WTC11 (cell line): ENCODE measurements at regions not wholly inside any gene's neighbourhood (a gene's known extent, or its start where the extent isn't known, plus 50 kb on each side); places are given as distances from the start of the nearest gene placed in this dataset.

ENCODE experiments used
- TEAD1 ChIP-seq: sonication (generic); formaldehyde crosslinking; IDR thresholded peaks from 2 replicates; pipeline ENCODE4 v1.8.0; 2022; ENCODE audit warnings: mild to moderate bottlenecking, missing genetic modification reagents
- TF ChIP-seq, protein P1 (sequence below): fragments of 200-600 bp; IDR thresholded peaks from 2 replicates; pipeline ENCODE4 v1.8.0; 2022; ENCODE audit warnings: antibody characterized with exemption
- TF ChIP-seq, protein P2 (sequence below): sonication (generic); formaldehyde crosslinking; IDR thresholded peaks from 2 replicates; pipeline ENCODE4 v1.8.0; 2022; ENCODE audit warnings: mild to moderate bottlenecking, missing genetic modification reagents
- TF ChIP-seq, protein P3 (sequence below): sonication (generic); formaldehyde crosslinking; IDR thresholded peaks from 2 replicates; pipeline ENCODE4 v1.8.0; 2022; ENCODE audit warnings: mild to moderate bottlenecking, missing genetic modification reagents
- TF ChIP-seq, protein P4 (sequence below): sonication (generic); formaldehyde crosslinking; IDR thresholded peaks from 2 replicates; pipeline ENCODE4 v1.8.1; 2022; ENCODE audit warnings: low read depth, missing genetic modification reagents, borderline replicate concordance

DNA sequence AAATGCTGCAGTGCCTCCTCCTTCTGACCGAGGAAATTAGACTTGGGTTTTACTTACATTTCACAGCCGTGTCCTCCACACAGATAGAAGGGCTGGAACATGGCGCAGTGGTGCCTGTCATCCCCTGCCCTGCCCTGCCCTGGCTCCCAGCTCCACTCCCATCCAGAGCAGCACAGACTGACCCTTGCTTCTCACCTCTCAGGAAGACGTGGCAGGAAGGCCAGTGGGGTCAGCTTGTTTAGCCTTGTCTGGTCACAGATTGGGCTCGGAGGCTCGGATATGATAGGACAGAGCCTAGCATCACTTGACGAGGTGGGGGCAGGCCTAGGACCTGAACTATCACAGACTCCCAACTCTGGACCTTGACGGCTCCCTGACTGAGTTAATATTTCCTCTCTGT, 88.5 kb downstream of the LINGO1 start:
- TF ChIP-seq, protein P1, sequence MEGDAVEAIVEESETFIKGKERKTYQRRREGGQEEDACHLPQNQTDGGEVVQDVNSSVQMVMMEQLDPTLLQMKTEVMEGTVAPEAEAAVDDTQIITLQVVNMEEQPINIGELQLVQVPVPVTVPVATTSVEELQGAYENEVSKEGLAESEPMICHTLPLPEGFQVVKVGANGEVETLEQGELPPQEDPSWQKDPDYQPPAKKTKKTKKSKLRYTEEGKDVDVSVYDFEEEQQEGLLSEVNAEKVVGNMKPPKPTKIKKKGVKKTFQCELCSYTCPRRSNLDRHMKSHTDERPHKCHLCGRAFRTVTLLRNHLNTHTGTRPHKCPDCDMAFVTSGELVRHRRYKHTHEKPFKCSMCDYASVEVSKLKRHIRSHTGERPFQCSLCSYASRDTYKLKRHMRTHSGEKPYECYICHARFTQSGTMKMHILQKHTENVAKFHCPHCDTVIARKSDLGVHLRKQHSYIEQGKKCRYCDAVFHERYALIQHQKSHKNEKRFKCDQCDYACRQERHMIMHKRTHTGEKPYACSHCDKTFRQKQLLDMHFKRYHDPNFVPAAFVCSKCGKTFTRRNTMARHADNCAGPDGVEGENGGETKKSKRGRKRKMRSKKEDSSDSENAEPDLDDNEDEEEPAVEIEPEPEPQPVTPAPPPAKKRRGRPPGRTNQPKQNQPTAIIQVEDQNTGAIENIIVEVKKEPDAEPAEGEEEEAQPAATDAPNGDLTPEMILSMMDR = no peak
- TF ChIP-seq, protein P2, sequence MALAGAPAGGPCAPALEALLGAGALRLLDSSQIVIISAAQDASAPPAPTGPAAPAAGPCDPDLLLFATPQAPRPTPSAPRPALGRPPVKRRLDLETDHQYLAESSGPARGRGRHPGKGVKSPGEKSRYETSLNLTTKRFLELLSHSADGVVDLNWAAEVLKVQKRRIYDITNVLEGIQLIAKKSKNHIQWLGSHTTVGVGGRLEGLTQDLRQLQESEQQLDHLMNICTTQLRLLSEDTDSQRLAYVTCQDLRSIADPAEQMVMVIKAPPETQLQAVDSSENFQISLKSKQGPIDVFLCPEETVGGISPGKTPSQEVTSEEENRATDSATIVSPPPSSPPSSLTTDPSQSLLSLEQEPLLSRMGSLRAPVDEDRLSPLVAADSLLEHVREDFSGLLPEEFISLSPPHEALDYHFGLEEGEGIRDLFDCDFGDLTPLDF (CRISPR knock-in tag) = no peak
- TF ChIP-seq, protein P3, sequence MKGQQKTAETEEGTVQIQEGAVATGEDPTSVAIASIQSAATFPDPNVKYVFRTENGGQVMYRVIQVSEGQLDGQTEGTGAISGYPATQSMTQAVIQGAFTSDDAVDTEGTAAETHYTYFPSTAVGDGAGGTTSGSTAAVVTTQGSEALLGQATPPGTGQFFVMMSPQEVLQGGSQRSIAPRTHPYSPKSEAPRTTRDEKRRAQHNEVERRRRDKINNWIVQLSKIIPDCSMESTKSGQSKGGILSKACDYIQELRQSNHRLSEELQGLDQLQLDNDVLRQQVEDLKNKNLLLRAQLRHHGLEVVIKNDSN (CRISPR knock-in tag) = no peak
- TF ChIP-seq, protein P4, sequence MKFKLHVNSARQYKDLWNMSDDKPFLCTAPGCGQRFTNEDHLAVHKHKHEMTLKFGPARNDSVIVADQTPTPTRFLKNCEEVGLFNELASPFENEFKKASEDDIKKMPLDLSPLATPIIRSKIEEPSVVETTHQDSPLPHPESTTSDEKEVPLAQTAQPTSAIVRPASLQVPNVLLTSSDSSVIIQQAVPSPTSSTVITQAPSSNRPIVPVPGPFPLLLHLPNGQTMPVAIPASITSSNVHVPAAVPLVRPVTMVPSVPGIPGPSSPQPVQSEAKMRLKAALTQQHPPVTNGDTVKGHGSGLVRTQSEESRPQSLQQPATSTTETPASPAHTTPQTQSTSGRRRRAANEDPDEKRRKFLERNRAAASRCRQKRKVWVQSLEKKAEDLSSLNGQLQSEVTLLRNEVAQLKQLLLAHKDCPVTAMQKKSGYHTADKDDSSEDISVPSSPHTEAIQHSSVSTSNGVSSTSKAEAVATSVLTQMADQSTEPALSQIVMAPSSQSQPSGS = no peak
- no peak for TF ChIP-seq TEAD1 (CRISPR knock-in tag)
